ENCODE measurements at regions not wholly inside any gene's neighbourhood (a gene's known extent, or its start where the extent isn't known, plus 50 kb on each side); places are given as distances from the start of the nearest gene placed in this dataset.

- no peak for TF ChIP-seq GATA3 (IDR thresholded peaks at IDR 0.05; ENCODE audit: low read depth, low read length)
- no peak for TF ChIP-seq GATA2 (IDR thresholded peaks at IDR 0.05; ENCODE audit: low read depth, low read length)
Measured at GRCh38 chr9:134531220-134531970, 110.2 kb upstream of the COL5A1 start.

Data from SH-SY5Y (cell line).